ENCODE measurements at regions not wholly inside any gene's neighbourhood (a gene's known extent, or its start where the extent isn't known, plus 50 kb on each side); places are given as distances from the start of the nearest gene placed in this dataset.

DNA sequence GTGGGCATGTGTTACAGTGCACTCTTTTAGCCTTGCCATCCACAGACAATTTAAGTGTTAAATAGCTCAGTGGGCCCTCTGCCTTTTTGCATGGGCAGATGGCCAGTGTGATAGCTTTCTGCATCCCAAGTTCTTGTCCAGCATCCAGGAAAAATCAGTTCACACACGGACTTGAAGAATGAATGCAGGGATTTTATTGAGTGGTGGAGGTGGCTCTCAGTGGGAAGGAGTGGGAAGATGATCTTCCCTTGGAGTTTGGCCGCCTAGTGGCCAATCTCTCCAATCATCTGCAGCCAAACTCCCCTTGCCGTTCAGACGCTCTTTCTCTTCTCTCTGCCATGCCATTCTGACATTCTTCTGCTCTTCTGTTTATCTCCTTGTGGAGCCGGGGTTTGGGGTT is 322.4 kb upstream of the GRAMD2B start:
- TF ChIP-seq, protein P1, sequence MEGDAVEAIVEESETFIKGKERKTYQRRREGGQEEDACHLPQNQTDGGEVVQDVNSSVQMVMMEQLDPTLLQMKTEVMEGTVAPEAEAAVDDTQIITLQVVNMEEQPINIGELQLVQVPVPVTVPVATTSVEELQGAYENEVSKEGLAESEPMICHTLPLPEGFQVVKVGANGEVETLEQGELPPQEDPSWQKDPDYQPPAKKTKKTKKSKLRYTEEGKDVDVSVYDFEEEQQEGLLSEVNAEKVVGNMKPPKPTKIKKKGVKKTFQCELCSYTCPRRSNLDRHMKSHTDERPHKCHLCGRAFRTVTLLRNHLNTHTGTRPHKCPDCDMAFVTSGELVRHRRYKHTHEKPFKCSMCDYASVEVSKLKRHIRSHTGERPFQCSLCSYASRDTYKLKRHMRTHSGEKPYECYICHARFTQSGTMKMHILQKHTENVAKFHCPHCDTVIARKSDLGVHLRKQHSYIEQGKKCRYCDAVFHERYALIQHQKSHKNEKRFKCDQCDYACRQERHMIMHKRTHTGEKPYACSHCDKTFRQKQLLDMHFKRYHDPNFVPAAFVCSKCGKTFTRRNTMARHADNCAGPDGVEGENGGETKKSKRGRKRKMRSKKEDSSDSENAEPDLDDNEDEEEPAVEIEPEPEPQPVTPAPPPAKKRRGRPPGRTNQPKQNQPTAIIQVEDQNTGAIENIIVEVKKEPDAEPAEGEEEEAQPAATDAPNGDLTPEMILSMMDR (IDR thresholded peaks at IDR 0.05), result no peak
- Histone ChIP-seq H3K27me3 (ENCODE audit: control insufficient read depth in 1 of 2, insufficient read depth in 2 of 2, low read length in 2 of 2) (no peaks in the 10 kb centered on the region), H3K4me1 (ENCODE audit: insufficient read depth, low read length) (no peaks in the 10 kb centered on the region), H3K36me3 (ENCODE audit: insufficient read depth, low read length) (no peaks in the 10 kb centered on the region), H3K9me3 (ENCODE audit: control insufficient read depth in 1 of 2, insufficient read depth in 1 of 2, low read length in 2 of 2) (peaks cover 0 to 6% of the 10 kb centered on the region in 2 experiments), H3K27ac (ENCODE audit: low read depth in 1 of 2, low read length in 2 of 2) (no peak overlapping the region), H3K4me3 (ENCODE audit: low read length) (no peak overlapping the region)
- Mint-ChIP-seq H3K9me3 (peaks cover 4% of the 10 kb centered on the region), H3K4me1 (ENCODE audit: low read depth) (no peaks in the 10 kb centered on the region), H3K4me3 (no peak overlapping the region), H3K27me3 (no peaks in the 10 kb centered on the region), H3K36me3 (ENCODE audit: low read depth) (no peaks in the 10 kb centered on the region), H3K27ac (no peak overlapping the region)
- ChIA-PET CTCF (no interaction called here), POLR2A (no interaction called here)
- DNase-seq (no peak), ATAC-seq (ENCODE audit: poor library complexity) (no peak)
- intact Hi-C loops (cut with DNase I, micrococcal nuclease), result no loop called here

DNA sequence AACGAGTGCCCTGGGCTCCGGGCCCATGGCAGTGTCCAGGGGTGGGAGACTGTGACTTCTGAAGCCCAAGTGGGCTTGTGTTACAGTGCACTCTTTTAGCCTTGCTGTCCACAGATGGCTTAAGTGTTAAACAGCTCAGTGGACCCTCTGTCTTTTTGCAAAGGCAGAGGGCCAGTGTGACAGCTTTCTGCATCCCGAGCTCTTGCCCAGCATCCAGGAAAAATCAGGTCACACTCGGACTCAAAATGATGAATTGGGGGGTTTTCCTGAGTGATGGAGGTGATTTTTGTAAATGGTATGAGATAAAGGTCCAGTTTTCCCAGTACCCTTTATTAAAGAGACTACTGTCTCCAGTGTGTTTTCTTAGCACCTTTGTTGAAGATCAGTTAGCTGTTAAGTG is 321.3 kb upstream of the GRAMD2B start:
- Mint-ChIP-seq H3K36me3 (ENCODE audit: low read depth) (no peaks in the 10 kb centered on the region), H3K4me1 (ENCODE audit: low read depth) (no peaks in the 10 kb centered on the region), H3K27ac (no peak overlapping the region), H3K9me3 (no peaks in the 10 kb centered on the region), H3K4me3 (no peak overlapping the region), H3K27me3 (no peaks in the 10 kb centered on the region)
- Histone ChIP-seq H3K4me1 (ENCODE audit: insufficient read depth, low read length) (no peaks in the 10 kb centered on the region), H3K4me3 (ENCODE audit: low read length) (no peak overlapping the region), H3K27me3 (ENCODE audit: control insufficient read depth in 1 of 2, insufficient read depth in 2 of 2, low read length in 2 of 2) (no peaks in the 10 kb centered on the region), H3K27ac (ENCODE audit: low read depth in 1 of 2, low read length in 2 of 2) (no peak overlapping the region), H3K9me3 (ENCODE audit: control insufficient read depth in 1 of 2, insufficient read depth in 1 of 2, low read length in 2 of 2) (peaks cover 0 to 6% of the 10 kb centered on the region in 2 experiments), H3K36me3 (ENCODE audit: insufficient read depth, low read length) (no peaks in the 10 kb centered on the region)
- ATAC-seq (ENCODE audit: poor library complexity) (no peak), DNase-seq (no peak)
- TF ChIP-seq, protein P1 (IDR thresholded peaks at IDR 0.05), result no peak
- intact Hi-C loops (cut with DNase I, micrococcal nuclease), result no loop called here
- ChIA-PET POLR2A (no interaction called here), CTCF (no interaction called here)

DNA sequence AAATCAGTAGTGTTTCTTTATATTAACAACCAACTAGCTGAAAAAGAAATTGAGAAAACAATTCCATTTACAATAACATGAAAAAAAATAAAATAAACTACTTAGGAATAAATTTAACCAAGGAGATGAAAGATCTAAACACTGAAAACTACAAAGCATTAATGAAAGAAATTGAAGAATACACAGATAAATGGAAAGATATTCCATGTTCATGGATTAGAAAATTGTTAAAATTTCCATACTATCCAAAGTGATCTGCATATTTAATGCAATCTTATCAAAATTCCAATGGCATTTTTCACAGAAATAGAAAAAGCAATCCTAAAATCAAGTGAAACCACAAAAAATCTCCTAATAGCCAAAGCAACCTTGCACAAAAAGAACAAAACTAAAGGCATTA is 320.2 kb upstream of the GRAMD2B start:
- POLR2A ChIA-PET, result no interaction called here
- Mint-ChIP-seq H3K9me3 (no peaks in the 10 kb centered on the region), H3K27ac (no peak overlapping the region), H3K4me1 (ENCODE audit: low read depth) (no peaks in the 10 kb centered on the region), H3K36me3 (ENCODE audit: low read depth) (no peaks in the 10 kb centered on the region), H3K27me3 (no peaks in the 10 kb centered on the region), H3K4me3 (no peak overlapping the region)
- H3K36me3 ChIP-seq (ENCODE audit: insufficient read depth, low read length), result no peaks in the 10 kb centered on the region
- no peaks in the 10 kb centered on the region for H3K27me3 ChIP-seq (ENCODE audit: control insufficient read depth in 1 of 2, insufficient read depth in 2 of 2, low read length in 2 of 2)
- H3K4me3 ChIP-seq (ENCODE audit: low read length), result no peak overlapping the region
- H3K4me1 ChIP-seq (ENCODE audit: insufficient read depth, low read length), result no peaks in the 10 kb centered on the region
- H3K9me3 ChIP-seq (ENCODE audit: control insufficient read depth in 1 of 2, insufficient read depth in 1 of 2, low read length in 2 of 2), result peaks cover 0 to 6% of the 10 kb centered on the region in 2 experiments
- DNase-seq (no peak), ATAC-seq (ENCODE audit: poor library complexity) (no peak)
- intact Hi-C loops (cut with DNase I, micrococcal nuclease), result no loop called here
- TF ChIP-seq, protein P1 (IDR thresholded peaks at IDR 0.05), result no peak
- no peak overlapping the region for H3K27ac ChIP-seq (ENCODE audit: low read depth in 1 of 2, low read length in 2 of 2)
- CTCF ChIA-PET, result no interaction called here

Data from CD4-positive, alpha-beta T cell (primary cell).